Upper lobe of left lung (tissue), 4 donors: ENCODE measurements at regions not wholly inside any gene's neighbourhood (a gene's known extent, or its start where the extent isn't known, plus 50 kb on each side); places are given as distances from the start of the nearest gene placed in this dataset.

Source experiments
- EP300 ChIP-seq, 4 donors: sonication (generic); formaldehyde crosslinking; IDR thresholded peaks; one replicate each; pipeline ENCODE4 v1.5.1; 2017; ENCODE audit warnings: antibody characterized with exemption in 4 of 4, control low read depth in 2 of 4
- POLR2A ChIP-seq, 4 donors: fragments of 450-650 bp; IDR thresholded peaks; one replicate each; pipeline ENCODE4 v1.5.1; 2016 to 2017; ENCODE audit warnings: antibody characterized with exemption in 4 of 4, mild to moderate bottlenecking in 2 of 4
- POLR2AphosphoS5 ChIP-seq, 2 donors: sonication (generic); formaldehyde crosslinking; IDR thresholded peaks; one replicate each; pipeline ENCODE4 v1.5.1; 2017; ENCODE audit warnings: antibody characterized with exemption in 2 of 2
- TF ChIP-seq, protein P1 (sequence below), 6 experiments: fragments of 450-650 bp in 4 of 6; fragments of 200-600 bp in 2 of 6; sonication (generic) in 2 of 6; IDR thresholded peaks; one replicate each; pipeline ENCODE4 v1.5.1; 2016 to 2019; ENCODE audit warnings: antibody characterized with exemption in 6 of 6

DNA sequence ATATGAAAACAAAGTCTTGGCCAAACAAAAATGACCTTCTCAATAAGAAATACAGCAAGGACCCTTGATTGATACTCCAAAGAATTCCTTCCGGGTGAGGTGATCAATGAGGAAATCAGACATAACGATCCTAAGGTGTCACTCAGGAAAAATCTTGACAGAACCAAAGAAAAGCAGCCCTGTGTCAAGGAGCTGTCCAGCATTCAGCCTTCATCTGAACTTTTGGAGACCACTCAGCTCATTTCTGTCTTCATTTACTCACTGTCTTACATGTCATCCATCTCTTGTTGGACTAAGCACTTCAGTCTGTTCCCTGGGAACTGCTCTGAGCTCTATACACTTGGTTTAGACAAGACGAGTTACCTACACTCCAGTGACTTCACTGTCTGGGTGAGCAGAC is 179.9 kb downstream of the GRIN2B start:
- TF ChIP-seq, protein P1, sequence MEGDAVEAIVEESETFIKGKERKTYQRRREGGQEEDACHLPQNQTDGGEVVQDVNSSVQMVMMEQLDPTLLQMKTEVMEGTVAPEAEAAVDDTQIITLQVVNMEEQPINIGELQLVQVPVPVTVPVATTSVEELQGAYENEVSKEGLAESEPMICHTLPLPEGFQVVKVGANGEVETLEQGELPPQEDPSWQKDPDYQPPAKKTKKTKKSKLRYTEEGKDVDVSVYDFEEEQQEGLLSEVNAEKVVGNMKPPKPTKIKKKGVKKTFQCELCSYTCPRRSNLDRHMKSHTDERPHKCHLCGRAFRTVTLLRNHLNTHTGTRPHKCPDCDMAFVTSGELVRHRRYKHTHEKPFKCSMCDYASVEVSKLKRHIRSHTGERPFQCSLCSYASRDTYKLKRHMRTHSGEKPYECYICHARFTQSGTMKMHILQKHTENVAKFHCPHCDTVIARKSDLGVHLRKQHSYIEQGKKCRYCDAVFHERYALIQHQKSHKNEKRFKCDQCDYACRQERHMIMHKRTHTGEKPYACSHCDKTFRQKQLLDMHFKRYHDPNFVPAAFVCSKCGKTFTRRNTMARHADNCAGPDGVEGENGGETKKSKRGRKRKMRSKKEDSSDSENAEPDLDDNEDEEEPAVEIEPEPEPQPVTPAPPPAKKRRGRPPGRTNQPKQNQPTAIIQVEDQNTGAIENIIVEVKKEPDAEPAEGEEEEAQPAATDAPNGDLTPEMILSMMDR (IDR thresholded peaks at IDR 0.05): no peak
- TF ChIP-seq EP300 (IDR thresholded peaks at IDR 0.05) (no peak), POLR2A (IDR thresholded peaks at IDR 0.05) (no peak), POLR2AphosphoS5 (IDR thresholded peaks at IDR 0.05) (no peak)
